Testis (tissue), 2 donors: ENCODE measurements at regions not wholly inside any gene's neighbourhood (a gene's known extent, or its start where the extent isn't known, plus 50 kb on each side); places are given as distances from the start of the nearest gene placed in this dataset.

ENCODE experiments used
- CTCF ChIP-seq, 3 experiments: fragments of 450-650 bp in 2 of 3; fragments of 200-600 bp in 1 of 3; sonication (generic) in 1 of 3; IDR thresholded peaks; one replicate each; pipeline ENCODE4 v1.5.1; 2016 to 2019; ENCODE audit warnings: antibody characterized with exemption in 3 of 3, mild to moderate bottlenecking in 2 of 3, moderate library complexity in 1 of 3
- POLR2A ChIP-seq: fragments of 450-650 bp; IDR thresholded peaks from one replicate; pipeline ENCODE4 v1.6.1; 2017; ENCODE audit warnings: antibody characterized with exemption, mild to moderate bottlenecking, moderate library complexity

DNA sequence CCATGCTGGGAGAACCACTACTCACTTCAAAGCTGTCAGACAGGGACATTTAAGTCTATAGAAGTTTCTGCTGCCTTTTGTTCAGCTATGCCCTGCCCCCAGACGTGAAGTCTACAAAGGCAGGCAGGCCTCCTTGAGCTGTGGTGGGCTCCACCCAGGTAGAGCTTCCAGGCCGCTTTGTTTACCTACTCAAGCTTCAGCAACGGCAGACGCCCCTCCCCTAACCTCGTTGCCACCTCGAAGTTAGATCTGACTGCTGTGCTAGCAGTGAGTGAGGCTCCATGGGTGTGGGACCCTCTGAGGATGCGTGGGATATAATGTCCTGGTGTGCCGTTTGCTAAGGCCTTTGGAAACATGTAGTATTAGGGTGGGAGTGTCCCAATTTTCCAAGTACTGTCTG lies 276.7 kb downstream of the ZIC4 start:
- no peak for TF ChIP-seq POLR2A
- TF ChIP-seq CTCF (IDR thresholded peaks at IDR 0.05): no peak
